DOHH2 (cell line): ENCODE measurements at regions not wholly inside any gene's neighbourhood (a gene's known extent, or its start where the extent isn't known, plus 50 kb on each side); places are given as distances from the start of the nearest gene placed in this dataset.

Experiments
- H3F3A ChIP-seq: fragments of 200-600 bp; sonication (generic), shearing (Covaris generic); 2 replicates; pipeline ENCODE4 v1.6.0; 2016; ENCODE audit warnings: antibody characterized with exemption, mild to moderate bottlenecking; ENCODE audit not compliant: control insufficient read depth, insufficient read depth
- H3K27ac ChIP-seq: fragments of 200-600 bp; sonication (generic); 2 replicates; pipeline ENCODE4 v1.5.1; 2014; ENCODE audit warnings: low read depth, mild to moderate bottlenecking, low read length, moderate library complexity
- H3K27me3 ChIP-seq: fragments of 200-600 bp; sonication (generic); 2 replicates; pipeline ENCODE4 v1.6.1; 2014; ENCODE audit warnings: mild to moderate bottlenecking, low read length, mixed read lengths; ENCODE audit not compliant: control insufficient read depth
- H3K36me3 ChIP-seq: fragments of 200-600 bp; sonication (generic); 2 replicates; pipeline ENCODE4 v1.6.1; 2014; ENCODE audit warnings: mild to moderate bottlenecking, low read length, moderate library complexity, mixed read lengths; ENCODE audit not compliant: control insufficient read depth
- H3K4me1 ChIP-seq: fragments of 200-600 bp; sonication (generic); 2 replicates; pipeline ENCODE4 v1.6.1; 2014; ENCODE audit warnings: mild to moderate bottlenecking, low read length, mixed read lengths; ENCODE audit not compliant: control insufficient read depth
- H3K4me2 ChIP-seq: fragments of 200-600 bp; sonication (generic); 2 replicates; pipeline ENCODE4 v1.6.0; 2014; ENCODE audit warnings: mild to moderate bottlenecking, low read length, moderate library complexity
- H3K4me3 ChIP-seq: fragments of 200-600 bp; sonication (generic); 2 replicates; pipeline ENCODE4 v1.5.1; 2014; ENCODE audit warnings: mild to moderate bottlenecking, low read length, mixed read lengths
- H3K79me2 ChIP-seq: fragments of 200-600 bp; sonication (generic); 2 replicates; pipeline ENCODE4 v1.6.1; 2014; ENCODE audit warnings: mild to moderate bottlenecking, low read length, mixed read lengths; ENCODE audit not compliant: control insufficient read depth
- H3K9me2 ChIP-seq: fragments of 200-600 bp; sonication (generic); replicated peaks from 2 replicates; pipeline ENCODE4 v1.6.1; 2014; ENCODE audit warnings: mild to moderate bottlenecking, low read length, mixed read lengths; ENCODE audit not compliant: control insufficient read depth
- H3K9me3 ChIP-seq: fragments of 200-600 bp; sonication (generic); 2 replicates; pipeline ENCODE4 v1.6.1; 2014; ENCODE audit warnings: antibody characterized with exemption, low read length, mixed read lengths; ENCODE audit not compliant: control insufficient read depth, insufficient read depth
- H4K20me1 ChIP-seq: fragments of 200-600 bp; sonication (generic); 2 replicates; pipeline ENCODE4 v1.6.0; 2014; ENCODE audit warnings: low read depth, mild to moderate bottlenecking, antibody characterized with exemption, low read length, moderate library complexity; ENCODE audit not compliant: control insufficient read depth, insufficient read depth
- EZH2phosphoT487 ChIP-seq: fragments of 200-600 bp; sonication (generic); IDR thresholded peaks from 2 replicates; pipeline ENCODE4 v1.6.1; 2017; ENCODE audit warnings: borderline replicate concordance, mild to moderate bottlenecking, antibody characterized with exemption, low read length, moderate library complexity, mixed read lengths
- TF ChIP-seq, protein P1 (sequence below): fragments of 200-600 bp; sonication (generic); IDR thresholded peaks from one replicate; pipeline ENCODE4 v1.5.1; 2014; ENCODE audit warnings: antibody characterized with exemption, mild to moderate bottlenecking, low read depth, low read length; ENCODE audit not compliant: poor library complexity, severe bottlenecking

DNA sequence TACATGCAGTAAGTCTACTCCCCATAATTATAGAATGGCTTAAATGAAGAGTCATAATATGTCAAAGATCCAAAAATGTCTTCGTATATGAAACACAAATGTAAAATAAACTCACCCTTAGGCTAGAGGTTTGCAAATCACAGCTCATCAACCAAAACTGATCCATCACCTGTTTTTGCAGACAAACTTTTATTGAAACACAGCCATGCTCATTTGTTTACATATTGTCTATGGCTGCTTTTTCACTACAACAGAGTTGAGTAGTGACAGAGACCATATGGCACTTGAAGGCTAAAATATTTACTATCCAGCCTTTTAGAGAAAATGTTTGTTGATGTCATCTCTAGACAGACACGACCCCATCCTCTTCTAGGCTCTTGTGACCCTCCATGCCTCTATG is 64.5 kb upstream of the GEMIN8 start:
- H3F3A ChIP-seq = no peaks in the 10 kb centered on the region
- H3K4me3 ChIP-seq = no peak overlapping the region
- H3K27ac ChIP-seq = no peak overlapping the region
- no peaks in the 10 kb centered on the region for H3K4me1 ChIP-seq
- no peaks in the 10 kb centered on the region for H4K20me1 ChIP-seq
- no peaks in the 10 kb centered on the region for H3K79me2 ChIP-seq
- H3K9me2 ChIP-seq = no peaks in the 10 kb centered on the region
- no peaks in the 10 kb centered on the region for H3K36me3 ChIP-seq
- H3K9me3 ChIP-seq = no peaks in the 10 kb centered on the region
- H3K4me2 ChIP-seq = no peak overlapping the region
- TF ChIP-seq, protein P1, sequence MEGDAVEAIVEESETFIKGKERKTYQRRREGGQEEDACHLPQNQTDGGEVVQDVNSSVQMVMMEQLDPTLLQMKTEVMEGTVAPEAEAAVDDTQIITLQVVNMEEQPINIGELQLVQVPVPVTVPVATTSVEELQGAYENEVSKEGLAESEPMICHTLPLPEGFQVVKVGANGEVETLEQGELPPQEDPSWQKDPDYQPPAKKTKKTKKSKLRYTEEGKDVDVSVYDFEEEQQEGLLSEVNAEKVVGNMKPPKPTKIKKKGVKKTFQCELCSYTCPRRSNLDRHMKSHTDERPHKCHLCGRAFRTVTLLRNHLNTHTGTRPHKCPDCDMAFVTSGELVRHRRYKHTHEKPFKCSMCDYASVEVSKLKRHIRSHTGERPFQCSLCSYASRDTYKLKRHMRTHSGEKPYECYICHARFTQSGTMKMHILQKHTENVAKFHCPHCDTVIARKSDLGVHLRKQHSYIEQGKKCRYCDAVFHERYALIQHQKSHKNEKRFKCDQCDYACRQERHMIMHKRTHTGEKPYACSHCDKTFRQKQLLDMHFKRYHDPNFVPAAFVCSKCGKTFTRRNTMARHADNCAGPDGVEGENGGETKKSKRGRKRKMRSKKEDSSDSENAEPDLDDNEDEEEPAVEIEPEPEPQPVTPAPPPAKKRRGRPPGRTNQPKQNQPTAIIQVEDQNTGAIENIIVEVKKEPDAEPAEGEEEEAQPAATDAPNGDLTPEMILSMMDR = no peak
- TF ChIP-seq EZH2phosphoT487 = no peak
- no peaks in the 10 kb centered on the region; the same call in 1 of the 2 replicates for H3K27me3 ChIP-seq

DNA sequence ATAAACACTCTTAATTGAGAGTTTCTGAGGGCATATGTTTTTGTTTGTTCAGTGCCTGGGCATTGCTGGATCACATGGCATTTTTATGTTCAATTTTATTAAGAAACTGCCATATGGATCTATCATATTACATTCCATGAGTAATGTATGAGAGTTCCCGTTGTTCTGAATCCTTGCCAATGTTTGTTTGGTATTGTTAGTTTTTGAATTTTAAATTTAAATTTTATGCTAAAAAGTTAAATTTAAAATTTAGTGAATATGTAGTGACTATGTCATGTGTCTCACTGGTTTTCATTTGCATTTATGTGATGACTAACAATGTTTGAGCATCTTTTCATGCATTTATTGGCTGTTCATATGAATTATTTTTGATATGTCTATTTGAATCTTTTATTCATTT is 54.8 kb upstream of the GEMIN8 start:
- Histone ChIP-seq H3K4me2 (no peak overlapping the region), H3K9me2 (no peaks in the 10 kb centered on the region), H3K79me2 (no peaks in the 10 kb centered on the region), H3K4me3 (no peak overlapping the region), H3K27me3 (no peaks in the 10 kb centered on the region), H4K20me1 (no peaks in the 10 kb centered on the region), H3K9me3 (no peaks in the 10 kb centered on the region), H3F3A (no peaks in the 10 kb centered on the region), H3K36me3 (no peaks in the 10 kb centered on the region), H3K4me1 (no peaks in the 10 kb centered on the region), H3K27ac (no peak overlapping the region)
- TF ChIP-seq, protein P1 = no peak
- TF ChIP-seq EZH2phosphoT487 = no peak

DNA sequence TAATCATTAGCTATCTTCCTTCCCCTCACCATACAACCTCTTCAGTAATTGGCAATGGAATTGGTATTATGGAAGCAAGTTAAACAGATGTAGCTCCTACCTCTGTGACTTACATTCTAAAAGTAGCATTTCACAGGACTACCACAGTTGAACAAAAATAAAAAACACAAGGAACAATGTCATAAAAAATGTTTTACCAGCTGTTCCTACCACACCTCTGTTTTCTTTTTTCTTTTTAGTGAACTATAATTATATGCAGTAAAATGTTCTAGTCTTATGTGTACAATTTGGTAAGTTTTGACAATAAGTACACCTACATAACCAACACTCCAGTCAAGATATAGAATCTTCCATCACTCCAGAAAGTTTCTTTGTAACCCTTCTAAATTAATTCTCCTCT is 54.1 kb upstream of the GEMIN8 start:
- TF ChIP-seq, protein P1 = no peak
- TF ChIP-seq EZH2phosphoT487 = no peak

More for the DNA sequence above, 54.1 kb upstream of the GEMIN8 start:
- H3K4me1 ChIP-seq = no peaks in the 10 kb centered on the region
- no peak overlapping the region for H3K4me2 ChIP-seq
- no peak overlapping the region for H3K27ac ChIP-seq
- H3K9me2 ChIP-seq = no peaks in the 10 kb centered on the region
- no peaks in the 10 kb centered on the region for H3K9me3 ChIP-seq
- no peaks in the 10 kb centered on the region for H3F3A ChIP-seq
- no peaks in the 10 kb centered on the region for H3K79me2 ChIP-seq
- H3K36me3 ChIP-seq = no peaks in the 10 kb centered on the region
- no peaks in the 10 kb centered on the region for H4K20me1 ChIP-seq
- H3K4me3 ChIP-seq = no peak overlapping the region
- no peaks in the 10 kb centered on the region for H3K27me3 ChIP-seq
